Astrocyte (in vitro differentiated cells and primary cell): ENCODE measurements at regions not wholly inside any gene's neighbourhood (a gene's known extent, or its start where the extent isn't known, plus 50 kb on each side); places are given as distances from the start of the nearest gene placed in this dataset.
"Not testable (repeated sequence)": the region's sequence is repeated elsewhere in the genome, so short reads cannot be mapped to it uniquely, and the experiment has no call there.

ENCODE experiments used
- DNase-seq: peaks from one replicate; pipeline ENCODE4 v3.0.0-alpha.2; 2010; ENCODE audit warnings: low read depth
- FAIRE-seq: peaks from 2 replicates; lab custom pipeline; 2011; peaks lifted over from hg19 to GRCh38; lab: Jason Lieb, UNC
- H2AFZ ChIP-seq: 2 replicates; pipeline ENCODE4 v1.6.0; 2012; ENCODE audit warnings: low read depth, low read length, inconsistent platforms
- H3K27ac ChIP-seq: 2 replicates; pipeline ENCODE4 v1.5.1; 2011; ENCODE audit warnings: low read depth, low read length, inconsistent platforms
- H3K27me3 ChIP-seq: 2 replicates; pipeline ENCODE4 v1.6.0; 2011; ENCODE audit warnings: low read length, inconsistent platforms; ENCODE audit not compliant: insufficient read depth
- H3K36me3 ChIP-seq: 2 replicates; pipeline ENCODE4 v1.5.1; 2011; ENCODE audit warnings: low read length, inconsistent platforms; ENCODE audit not compliant: insufficient read depth
- H3K4me1 ChIP-seq: 2 replicates; pipeline ENCODE4 v1.5.1; 2011; ENCODE audit warnings: low read length, inconsistent platforms; ENCODE audit not compliant: insufficient read depth
- H3K4me2 ChIP-seq: 2 replicates; pipeline ENCODE4 v1.6.0; 2012; ENCODE audit warnings: low read length, inconsistent platforms
- H3K4me3 ChIP-seq: 2 replicates; pipeline ENCODE4 v1.5.1; 2011; ENCODE audit warnings: low read depth, mild to moderate bottlenecking, low read length, inconsistent platforms; ENCODE audit not compliant: insufficient read depth
- H3K79me2 ChIP-seq: 2 replicates; pipeline ENCODE4 v1.6.0; 2012; ENCODE audit warnings: mild to moderate bottlenecking, low read length, inconsistent platforms; ENCODE audit not compliant: insufficient read depth
- H3K9ac ChIP-seq: 2 replicates; pipeline ENCODE4 v1.6.0; 2012; ENCODE audit warnings: mild to moderate bottlenecking, low read length, inconsistent platforms
- H3K9me3 ChIP-seq: 2 replicates; pipeline ENCODE4 v1.5.1; 2012; ENCODE audit warnings: low read depth, mild to moderate bottlenecking, low read length, inconsistent platforms; ENCODE audit not compliant: insufficient read depth
- H4K20me1 ChIP-seq: 2 replicates; pipeline ENCODE4 v1.6.0; 2012; ENCODE audit warnings: low read length, inconsistent platforms; ENCODE audit not compliant: insufficient read depth
- H3K27ac Mint-ChIP-seq: one replicate; pipeline ENCODE4 v1.8.0; 2021; ENCODE audit warnings: mild to moderate bottlenecking, mixed read lengths; ENCODE audit not compliant: unreplicated experiment
- H3K27me3 Mint-ChIP-seq: one replicate; pipeline ENCODE4 v1.8.0; 2021; ENCODE audit warnings: low read depth, mixed read lengths; ENCODE audit not compliant: unreplicated experiment
- H3K36me3 Mint-ChIP-seq: one replicate; pipeline ENCODE4 v1.8.0; 2021; ENCODE audit warnings: low read depth, mixed read lengths; ENCODE audit not compliant: unreplicated experiment
- H3K4me1 Mint-ChIP-seq: one replicate; pipeline ENCODE4 v1.8.0; 2021; ENCODE audit warnings: low read depth, mixed read lengths; ENCODE audit not compliant: unreplicated experiment
- H3K4me3 Mint-ChIP-seq: one replicate; pipeline ENCODE4 v1.8.0; 2021; ENCODE audit warnings: mild to moderate bottlenecking, moderate library complexity, mixed read lengths; ENCODE audit not compliant: unreplicated experiment
- H3K9me3 Mint-ChIP-seq: one replicate; pipeline ENCODE4 v1.8.0; 2021; ENCODE audit warnings: mild to moderate bottlenecking, mixed read lengths; ENCODE audit not compliant: unreplicated experiment
- EZH2 ChIP-seq: IDR thresholded peaks from 2 replicates; pipeline ENCODE4 v1.6.1; 2012; ENCODE audit warnings: mild to moderate bottlenecking, low read length, inconsistent platforms; ENCODE audit not compliant: insufficient read depth
- TF ChIP-seq, protein P1 (sequence below): IDR thresholded peaks from 2 replicates; pipeline ENCODE4 v1.5.1; 2011; ENCODE audit warnings: low read depth, mild to moderate bottlenecking, inconsistent platforms, low read length, moderate library complexity; ENCODE audit not compliant: insufficient read depth

DNA sequence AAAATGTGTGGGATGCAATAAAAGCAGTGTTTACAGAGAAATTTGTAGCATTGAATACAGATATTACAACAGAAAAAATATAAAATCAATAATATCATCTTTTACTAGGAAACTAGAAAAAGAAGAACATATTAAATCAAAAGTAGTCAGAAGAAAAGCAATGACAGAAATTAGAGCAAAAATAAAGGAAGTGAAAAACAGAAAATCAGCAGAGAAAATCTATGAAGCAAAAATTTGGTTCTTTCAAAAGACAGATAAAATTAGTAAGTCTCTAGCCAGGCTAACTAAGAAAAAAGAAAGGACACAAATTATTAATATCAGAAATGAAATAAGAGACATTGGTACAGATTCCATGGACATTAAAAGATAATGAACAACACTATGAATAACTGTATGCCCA is 212.0 kb upstream of the MGAT5 start:
- Histone ChIP-seq H3K27me3 (no peaks in the 10 kb centered on the region), H2AFZ (no peak overlapping the region), H3K4me2 (no peak overlapping the region), H3K4me3 (no peak overlapping the region), H4K20me1 (no peaks in the 10 kb centered on the region), H3K27ac (no peak overlapping the region), H3K9ac (no peak overlapping the region), H3K79me2 (no peaks in the 10 kb centered on the region), H3K9me3 (no peaks in the 10 kb centered on the region), H3K4me1 (no peaks in the 10 kb centered on the region), H3K36me3 (no peaks in the 10 kb centered on the region)
- Mint-ChIP-seq H3K36me3 (no peaks in the 10 kb centered on the region), H3K27me3 (peaks cover 5% of the 10 kb centered on the region), H3K27ac (no peak overlapping the region), H3K9me3 (peaks cover 11% of the 10 kb centered on the region), H3K4me3 (no peak overlapping the region), H3K4me1 (no peaks in the 10 kb centered on the region)
- no peak for TF ChIP-seq EZH2
- TF ChIP-seq, protein P1, sequence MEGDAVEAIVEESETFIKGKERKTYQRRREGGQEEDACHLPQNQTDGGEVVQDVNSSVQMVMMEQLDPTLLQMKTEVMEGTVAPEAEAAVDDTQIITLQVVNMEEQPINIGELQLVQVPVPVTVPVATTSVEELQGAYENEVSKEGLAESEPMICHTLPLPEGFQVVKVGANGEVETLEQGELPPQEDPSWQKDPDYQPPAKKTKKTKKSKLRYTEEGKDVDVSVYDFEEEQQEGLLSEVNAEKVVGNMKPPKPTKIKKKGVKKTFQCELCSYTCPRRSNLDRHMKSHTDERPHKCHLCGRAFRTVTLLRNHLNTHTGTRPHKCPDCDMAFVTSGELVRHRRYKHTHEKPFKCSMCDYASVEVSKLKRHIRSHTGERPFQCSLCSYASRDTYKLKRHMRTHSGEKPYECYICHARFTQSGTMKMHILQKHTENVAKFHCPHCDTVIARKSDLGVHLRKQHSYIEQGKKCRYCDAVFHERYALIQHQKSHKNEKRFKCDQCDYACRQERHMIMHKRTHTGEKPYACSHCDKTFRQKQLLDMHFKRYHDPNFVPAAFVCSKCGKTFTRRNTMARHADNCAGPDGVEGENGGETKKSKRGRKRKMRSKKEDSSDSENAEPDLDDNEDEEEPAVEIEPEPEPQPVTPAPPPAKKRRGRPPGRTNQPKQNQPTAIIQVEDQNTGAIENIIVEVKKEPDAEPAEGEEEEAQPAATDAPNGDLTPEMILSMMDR, result no peak
- FAIRE-seq, result no peak
- DNase-seq, result no peak

DNA sequence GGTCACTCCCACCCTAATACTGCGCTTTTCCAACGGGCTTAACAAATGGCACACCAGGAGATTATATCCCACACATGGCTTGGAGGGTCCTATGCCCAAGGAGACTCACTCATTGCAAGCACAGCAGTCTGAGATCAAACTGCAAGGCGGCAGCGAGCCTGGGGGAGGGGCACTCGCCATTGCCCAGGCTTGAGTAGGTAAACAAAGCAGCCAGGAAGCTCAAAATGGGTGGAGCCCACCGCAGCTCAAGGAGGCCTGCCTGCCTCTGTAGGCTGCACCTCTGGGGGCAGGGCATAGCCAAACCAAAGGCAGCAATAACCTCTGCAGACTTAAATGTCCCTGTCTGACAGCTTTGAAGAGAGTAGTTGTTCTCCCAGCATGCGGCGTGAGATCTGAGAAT is 210.8 kb upstream of the MGAT5 start:
- not testable (repeated sequence) for H3K27me3 Mint-ChIP-seq, H3K4me1 Mint-ChIP-seq
- H3K9me3 Mint-ChIP-seq, result peaks cover 11% of the 10 kb centered on the region

DNA sequence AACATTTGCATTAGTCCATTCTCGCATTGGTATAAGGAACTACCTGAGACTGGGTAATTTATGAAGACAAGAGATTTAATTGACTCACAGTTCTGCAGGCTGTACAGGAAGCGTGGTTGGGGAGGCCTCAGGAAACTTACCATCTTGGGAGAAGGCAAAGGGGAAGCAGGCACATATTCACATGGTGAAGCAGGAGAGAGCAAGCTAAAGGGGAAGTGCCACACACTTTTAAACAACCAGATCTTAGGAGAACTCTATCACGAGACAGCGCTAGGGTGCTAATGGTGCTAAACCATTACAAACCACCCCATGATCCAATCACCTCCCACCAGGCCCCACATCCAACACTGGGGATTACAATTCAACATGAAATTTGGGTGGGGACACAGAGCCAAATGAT is 201.7 kb upstream of the MGAT5 start:
- Histone ChIP-seq H3K9me3 (no peaks in the 10 kb centered on the region), H3K79me2 (no peaks in the 10 kb centered on the region), H2AFZ (no peak overlapping the region), H3K9ac (no peak overlapping the region), H3K36me3 (no peaks in the 10 kb centered on the region), H3K4me2 (no peak overlapping the region), H4K20me1 (no peaks in the 10 kb centered on the region), H3K27ac (no peak overlapping the region), H3K27me3 (no peaks in the 10 kb centered on the region), H3K4me3 (no peak overlapping the region), H3K4me1 (no peaks in the 10 kb centered on the region)
- DNase-seq, result no peak
- H3K4me3 Mint-ChIP-seq, result no peak overlapping the region
- no peaks in the 10 kb centered on the region for H3K36me3 Mint-ChIP-seq
- H3K9me3 Mint-ChIP-seq, result peaks cover 4% of the 10 kb centered on the region
- H3K27ac Mint-ChIP-seq, result no peak overlapping the region
- H3K4me1 Mint-ChIP-seq, result no peaks in the 10 kb centered on the region
- H3K27me3 Mint-ChIP-seq, result peaks cover 8% of the 10 kb centered on the region
- no peak for TF ChIP-seq EZH2
- TF ChIP-seq, protein P1, result no peak
- FAIRE-seq, result no peak

More for the DNA sequence above, 210.8 kb upstream of the MGAT5 start:
- not testable (repeated sequence) for H3K27ac Mint-ChIP-seq, H2AFZ ChIP-seq, FAIRE-seq, H3K4me3 Mint-ChIP-seq, H3K4me2 ChIP-seq, DNase-seq, H3K9ac ChIP-seq, H3K27ac ChIP-seq, H3K4me3 ChIP-seq, H3K4me1 ChIP-seq, H4K20me1 ChIP-seq, H3K36me3 Mint-ChIP-seq, H3K36me3 ChIP-seq, H3K27me3 ChIP-seq, H3K79me2 ChIP-seq, H3K9me3 ChIP-seq
